ENCODE measurements at regions not wholly inside any gene's neighbourhood (a gene's known extent, or its start where the extent isn't known, plus 50 kb on each side); places are given as distances from the start of the nearest gene placed in this dataset.

DNA sequence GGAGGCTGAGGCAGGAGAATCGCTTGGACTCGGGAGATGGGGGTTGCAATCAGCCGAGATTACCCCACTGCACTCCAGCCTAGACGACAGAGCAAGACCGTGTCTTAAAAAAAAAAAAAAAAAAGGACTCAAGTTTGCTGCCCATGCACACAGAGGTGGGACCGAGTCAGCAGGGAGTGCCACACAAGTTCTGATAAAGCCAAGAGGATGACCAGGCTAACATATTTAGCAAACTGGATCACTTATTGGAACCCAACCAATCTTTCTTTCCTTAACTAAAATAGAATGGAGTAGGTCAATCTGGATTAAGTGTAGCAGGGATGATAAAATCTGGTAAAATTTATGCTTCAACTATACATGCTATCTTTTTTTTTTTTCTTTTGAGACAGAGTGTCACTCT, 190.4 kb upstream of the FOXN3 start:
- no peak overlapping the region for H3K27ac ChIP-seq

DNA sequence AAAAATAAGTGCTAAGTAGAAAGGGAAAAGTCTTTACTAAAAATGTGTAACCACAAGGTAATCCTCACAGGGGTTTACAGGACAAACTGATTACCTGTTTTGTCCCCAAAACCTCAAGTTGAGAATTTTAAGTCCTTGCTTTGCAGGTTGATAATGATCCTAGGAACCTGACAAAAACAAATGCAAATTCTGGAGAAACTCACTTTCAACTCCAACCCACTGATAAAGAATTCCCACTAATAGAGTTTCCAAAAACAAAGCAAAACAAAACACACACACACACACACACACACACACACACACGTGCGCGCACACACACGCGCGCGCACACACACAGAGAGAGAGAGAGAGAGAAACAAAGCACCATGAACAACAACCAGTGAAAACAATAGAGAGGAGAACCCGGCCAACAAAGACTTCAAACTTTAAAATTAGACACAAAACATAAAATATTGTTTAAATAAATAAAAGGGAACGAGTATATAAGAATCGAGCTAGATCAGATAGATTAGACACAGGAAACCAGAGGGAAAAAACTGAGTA, 187.0 kb upstream of the FOXN3 start:
- no peak for DNase-seq
- intact Hi-C loops (cut with DNase I) = no loop called here
- peaks cover 17% of the 10 kb centered on the region for H3K9me3 ChIP-seq
- WGBS, 3 donors = 71 to 79% (median 75%) methylated on average over 10 of the region's 10 CpGs
- no peaks in the 10 kb centered on the region for H3K27me3 ChIP-seq (ENCODE audit: insufficient read depth in 3 of 3, low read length in 2 of 3)
- H3K27ac ChIP-seq = no peak overlapping the region
- H3K4me1 ChIP-seq = peaks cover 5% of the 10 kb centered on the region
- ATAC-seq = no peak
- H3K4me3 ChIP-seq = no peak overlapping the region
- no peaks in the 10 kb centered on the region for H3K36me3 ChIP-seq (ENCODE audit: insufficient read depth in 1 of 2, low read depth in 1 of 2)
- TF ChIP-seq, protein P1, sequence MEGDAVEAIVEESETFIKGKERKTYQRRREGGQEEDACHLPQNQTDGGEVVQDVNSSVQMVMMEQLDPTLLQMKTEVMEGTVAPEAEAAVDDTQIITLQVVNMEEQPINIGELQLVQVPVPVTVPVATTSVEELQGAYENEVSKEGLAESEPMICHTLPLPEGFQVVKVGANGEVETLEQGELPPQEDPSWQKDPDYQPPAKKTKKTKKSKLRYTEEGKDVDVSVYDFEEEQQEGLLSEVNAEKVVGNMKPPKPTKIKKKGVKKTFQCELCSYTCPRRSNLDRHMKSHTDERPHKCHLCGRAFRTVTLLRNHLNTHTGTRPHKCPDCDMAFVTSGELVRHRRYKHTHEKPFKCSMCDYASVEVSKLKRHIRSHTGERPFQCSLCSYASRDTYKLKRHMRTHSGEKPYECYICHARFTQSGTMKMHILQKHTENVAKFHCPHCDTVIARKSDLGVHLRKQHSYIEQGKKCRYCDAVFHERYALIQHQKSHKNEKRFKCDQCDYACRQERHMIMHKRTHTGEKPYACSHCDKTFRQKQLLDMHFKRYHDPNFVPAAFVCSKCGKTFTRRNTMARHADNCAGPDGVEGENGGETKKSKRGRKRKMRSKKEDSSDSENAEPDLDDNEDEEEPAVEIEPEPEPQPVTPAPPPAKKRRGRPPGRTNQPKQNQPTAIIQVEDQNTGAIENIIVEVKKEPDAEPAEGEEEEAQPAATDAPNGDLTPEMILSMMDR (IDR thresholded peaks at IDR 0.05) = no peak

More for the DNA sequence above, 190.4 kb upstream of the FOXN3 start:
- WGBS, 3 donors = 56 to 77% (median 66%) methylated on average over 6 of the region's 6 CpGs
- intact Hi-C loops (cut with DNase I) = no loop called here
- H3K27me3 ChIP-seq (ENCODE audit: insufficient read depth in 3 of 3, low read length in 2 of 3) = no peaks in the 10 kb centered on the region
- DNase-seq (no peak), ATAC-seq (peak; percentile 49 to 84 (median 73))
- H3K36me3 ChIP-seq (ENCODE audit: insufficient read depth in 1 of 2, low read depth in 1 of 2) = no peaks in the 10 kb centered on the region
- peaks cover 9% of the 10 kb centered on the region for H3K9me3 ChIP-seq
- TF ChIP-seq, protein P1 (IDR thresholded peaks at IDR 0.05) = no peak
- no peak overlapping the region for H3K4me3 ChIP-seq
- peaks cover 9% of the 10 kb centered on the region for H3K4me1 ChIP-seq

DNA sequence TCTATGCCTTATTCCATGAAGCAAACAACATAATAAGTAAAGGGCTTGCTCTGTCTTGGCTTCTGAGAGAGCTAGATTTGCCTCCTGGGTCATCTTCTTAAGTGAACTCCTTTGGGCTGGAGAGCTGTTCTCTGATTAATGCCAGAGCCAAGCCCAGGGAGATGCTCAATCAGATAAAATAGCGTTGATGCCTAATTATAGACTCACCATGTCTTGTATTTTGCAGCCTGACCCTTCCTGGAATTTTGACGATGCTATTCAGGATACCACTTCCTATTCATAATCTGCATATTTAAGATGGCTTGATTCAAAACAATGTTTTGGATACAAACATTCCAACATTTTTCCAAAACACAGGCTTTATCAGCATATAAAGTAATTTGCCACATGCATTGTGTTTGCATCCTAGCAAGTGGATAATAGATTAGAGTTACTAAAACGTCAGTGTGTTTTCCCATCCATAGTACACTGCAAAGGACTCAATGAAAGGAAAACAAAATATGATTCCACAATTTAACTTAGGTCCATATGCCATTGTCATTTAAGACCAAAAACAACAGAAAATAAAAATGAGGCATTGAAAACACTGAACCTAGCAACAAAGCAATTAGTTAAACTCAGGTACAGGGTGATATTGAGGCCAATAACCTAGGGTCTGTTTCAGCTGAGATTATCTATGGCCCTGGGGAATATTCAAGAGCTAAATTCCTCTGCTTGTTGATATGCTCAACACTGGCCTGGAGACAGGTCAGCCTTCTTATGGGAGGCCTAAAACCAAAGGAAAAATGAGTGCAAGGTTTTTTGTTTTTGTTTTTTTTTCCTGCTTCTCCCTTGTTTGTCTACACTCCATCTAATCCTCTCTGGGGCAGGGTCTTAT, 184.2 kb upstream of the FOXN3 start:
- H3K9me3 ChIP-seq = peaks cover 35% of the 10 kb centered on the region
- ATAC-seq (peak in 1 of 4 donors; percentile 47), DNase-seq (no peak)
- intact Hi-C loops (cut with DNase I) = no loop called here
- H3K36me3 ChIP-seq (ENCODE audit: insufficient read depth in 1 of 2, low read depth in 1 of 2) = no peaks in the 10 kb centered on the region
- peaks cover 4% of the 10 kb centered on the region for H3K4me1 ChIP-seq
- no peak overlapping the region for H3K27ac ChIP-seq
- H3K27me3 ChIP-seq (ENCODE audit: insufficient read depth in 3 of 3, low read length in 2 of 3) = no peaks in the 10 kb centered on the region
- TF ChIP-seq, protein P1 (IDR thresholded peaks at IDR 0.05) = no peak
- no peak overlapping the region for H3K4me3 ChIP-seq
- WGBS, 3 donors = 28 to 41% (median 35%) methylated on average over 3 of the region's 3 CpGs

DNA sequence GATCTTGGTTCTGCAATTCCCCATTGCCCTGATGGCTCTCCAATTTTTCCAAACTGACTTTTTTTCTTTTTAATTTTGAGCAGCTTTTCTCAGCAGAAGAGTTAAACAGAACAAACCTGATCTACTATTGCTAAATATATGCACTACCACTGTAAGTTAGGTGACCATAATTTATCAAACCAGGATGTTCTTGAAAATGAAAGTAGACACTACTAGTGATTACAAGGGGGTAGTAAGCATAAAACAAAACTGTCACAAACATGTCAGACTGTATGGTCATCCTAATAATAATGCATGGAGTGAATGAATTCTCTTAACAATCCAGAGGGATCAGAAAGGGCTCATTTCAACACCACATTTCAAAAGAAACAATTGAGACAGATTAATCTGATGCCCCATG, 183.0 kb upstream of the FOXN3 start:
- H3K4me1 ChIP-seq = peaks cover 4% of the 10 kb centered on the region
- no peak overlapping the region for H3K27ac ChIP-seq
- no peak for ATAC-seq
- no peak overlapping the region for H3K4me3 ChIP-seq
- TF ChIP-seq, protein P1 (IDR thresholded peaks at IDR 0.05) = no peak
- no peak for DNase-seq
- no peaks in the 10 kb centered on the region for H3K36me3 ChIP-seq (ENCODE audit: insufficient read depth in 1 of 2, low read depth in 1 of 2)
- no peaks in the 10 kb centered on the region for H3K27me3 ChIP-seq (ENCODE audit: insufficient read depth in 3 of 3, low read length in 2 of 3)
- H3K9me3 ChIP-seq = peaks cover 27% of the 10 kb centered on the region
- intact Hi-C loops (cut with DNase I) = no loop called here

All from psoas muscle (tissue), 7 donors.